Right lobe of liver (tissue), 6 donors: ENCODE measurements at regions not wholly inside any gene's neighbourhood (a gene's known extent, or its start where the extent isn't known, plus 50 kb on each side); places are given as distances from the start of the nearest gene placed in this dataset.

Experiments used
- ATAC-seq, 4 donors: fragments of 200-7000 bp; cut with Tn5 transposase; one replicate each; pipeline ENCODE4 v1.9.1; 2020; ENCODE audit warnings: mild to moderate bottlenecking in 4 of 4, moderate library complexity in 4 of 4
- DNase-seq, 3 donors: peaks; one replicate each; pipeline ENCODE4 v3.0.0-alpha.2; 2020
- H3K27ac ChIP-seq, 3 donors: fragments of 200-600 bp; one replicate each; pipeline ENCODE4 v1.8.0; 2022
- H3K27me3 ChIP-seq, 2 donors: fragments of 200-600 bp; one replicate each; pipeline ENCODE4 v1.8.0; 2022
- H3K36me3 ChIP-seq, 4 donors: fragments of 200-600 bp; sonication (generic) in 1 of 4; one replicate each; pipeline versions ENCODE4 v1.5.1 to v1.8.0; 2017 to 2022; ENCODE audit warnings: control low read depth in 1 of 4
- H3K4me1 ChIP-seq, 4 donors: fragments of 200-600 bp; sonication (generic) in 1 of 4; one replicate each; pipeline versions ENCODE4 v1.5.1 to v1.8.0; 2017 to 2022; ENCODE audit warnings: control low read depth in 1 of 4
- H3K4me3 ChIP-seq, 3 donors: fragments of 200-600 bp; one replicate each; pipeline ENCODE4 v1.8.0; 2022
- H3K9me3 ChIP-seq, 4 donors: fragments of 200-600 bp; sonication (generic) in 1 of 4; one replicate each; pipeline versions ENCODE4 v1.5.1 to v1.8.0; 2017 to 2022; ENCODE audit warnings: control low read depth in 1 of 4
- CTCF ChIP-seq, 4 donors: fragments of 200-600 bp in 3 of 4; fragments of 450-650 bp in 1 of 4; IDR thresholded peaks; one replicate each; pipeline versions ENCODE4 v1.5.1 to v1.8.0; 2016 to 2022; ENCODE audit warnings: antibody characterized with exemption in 4 of 4, mild to moderate bottlenecking in 2 of 4
- POLR2A ChIP-seq: fragments of 450-650 bp; IDR thresholded peaks from one replicate; pipeline ENCODE4 v1.6.1; 2017; ENCODE audit warnings: antibody characterized with exemption, mild to moderate bottlenecking
- WGBS: methylation state at CpG from one replicate; pipeline ENCODE4 v1.1.6; 2018; ENCODE audit warnings: low coverage, low lambda C conversion rate; ENCODE audit not compliant: insufficient coverage; ENCODE audit errors: missing lambda C conversion rate; 5-methylcytosine and 5-hydroxymethylcytosine counted together
- intact Hi-C, 2 donors: fragments of 100-400 bp; cut with DNase I; formaldehyde crosslinking; loops; one replicate each; pipeline versions ENCODE4 v1.11.2 to v1.14.1; 2022
- donor health status: DM: no; HTN: yes; CAD: no.
- donor health status: DM: no; HTN: no; CAD: no.
- donor health status: DM: no; HTN: no; CAD: no.
- donor health status: DM: no; HTN: yes; CAD: no.
- donor health status: DM: no; HTN: yes; CAD: no.

GRCh38 chr6:139912735-139913400 lies 538.4 kb upstream of the CITED2 start:
- Histone ChIP-seq H3K36me3 (no peaks in the 10 kb centered on the region), H3K27ac (peak overlapping the region in 2 of 3 donors; percentile 45 to 54), H3K4me3 (no peak overlapping the region), H3K4me1 (peaks cover 0 to 13% (median 3%) of the 10 kb centered on the region in 4 donors), H3K9me3 (no peaks in the 10 kb centered on the region), H3K27me3 (no peaks in the 10 kb centered on the region)
- WGBS, result 30% methylated on average over 8 of the region's 10 CpGs
- intact Hi-C loops, result no loop called here
- no peak for DNase-seq
- no peak for TF ChIP-seq POLR2A
- TF ChIP-seq CTCF (IDR thresholded peaks at IDR 0.05), result no peak
- ATAC-seq, result peak; percentile 81 to 94 (median 92)

- intact Hi-C loops, result no loop called here
- TF ChIP-seq CTCF (IDR thresholded peaks at IDR 0.05) (no peak), POLR2A (no peak)
- Histone ChIP-seq H3K27ac (no peak overlapping the region), H3K4me3 (no peak overlapping the region), H3K9me3 (no peaks in the 10 kb centered on the region), H3K36me3 (no peaks in the 10 kb centered on the region), H3K4me1 (peaks cover 0 to 24% (median 3%) of the 10 kb centered on the region in 4 donors), H3K27me3 (no peaks in the 10 kb centered on the region)
- no peak for DNase-seq
- ATAC-seq, result peak in 2 of 4 donors; percentile 30 to 55
Observed at GRCh38 chr6:139909992-139910391, 535.5 kb upstream of the CITED2 start.

GRCh38 chr6:139905404-139906052 lies 531.1 kb upstream of the CITED2 start:
- Histone ChIP-seq H3K36me3 (no peaks in the 10 kb centered on the region), H3K4me3 (no peak overlapping the region), H3K27ac (no peak overlapping the region), H3K9me3 (no peaks in the 10 kb centered on the region), H3K4me1 (peaks cover 0 to 35% (median 4%) of the 10 kb centered on the region in 4 donors), H3K27me3 (no peaks in the 10 kb centered on the region)
- no peak for TF ChIP-seq POLR2A
- no peak for TF ChIP-seq CTCF (IDR thresholded peaks at IDR 0.05)
- DNase-seq (no peak), ATAC-seq (peak in 2 of 4 donors; percentile 38 to 60)
- intact Hi-C loops, result no loop called here
- 37% methylated on average over 3 of the region's 3 CpGs for WGBS

- H3K4me1 ChIP-seq, result peaks cover 0 to 30% (median 4%) of the 10 kb centered on the region in 4 donors
- peak; percentile 40 to 63 (median 59) for ATAC-seq
- no peaks in the 10 kb centered on the region for H3K9me3 ChIP-seq
- H3K27ac ChIP-seq, result peak overlapping the region in 2 of 3 donors; percentile 6 to 66
- H3K27me3 ChIP-seq, result no peaks in the 10 kb centered on the region
- TF ChIP-seq POLR2A (no peak), CTCF (IDR thresholded peaks at IDR 0.05) (no peak)
- no peaks in the 10 kb centered on the region for H3K36me3 ChIP-seq
- WGBS, result 17% methylated on average over 1 of the region's 1 CpG
- no peak overlapping the region for H3K4me3 ChIP-seq
- intact Hi-C loops, result no loop called here
- no peak for DNase-seq
Observed at GRCh38 chr6:139904568-139904967, 530.1 kb upstream of the CITED2 start.
